DOHH2 (cell line): ENCODE measurements at regions not wholly inside any gene's neighbourhood (a gene's known extent, or its start where the extent isn't known, plus 50 kb on each side); places are given as distances from the start of the nearest gene placed in this dataset.

Source experiments
- H3F3A ChIP-seq: fragments of 200-600 bp; sonication (generic), shearing (Covaris generic); 2 replicates; pipeline ENCODE4 v1.6.0; 2016; ENCODE audit warnings: antibody characterized with exemption, mild to moderate bottlenecking; ENCODE audit not compliant: control insufficient read depth, insufficient read depth
- H3K27ac ChIP-seq: fragments of 200-600 bp; sonication (generic); 2 replicates; pipeline ENCODE4 v1.5.1; 2014; ENCODE audit warnings: low read depth, mild to moderate bottlenecking, low read length, moderate library complexity
- H3K27me3 ChIP-seq: fragments of 200-600 bp; sonication (generic); 2 replicates; pipeline ENCODE4 v1.6.1; 2014; ENCODE audit warnings: mild to moderate bottlenecking, low read length, mixed read lengths; ENCODE audit not compliant: control insufficient read depth
- H3K36me3 ChIP-seq: fragments of 200-600 bp; sonication (generic); 2 replicates; pipeline ENCODE4 v1.6.1; 2014; ENCODE audit warnings: mild to moderate bottlenecking, low read length, moderate library complexity, mixed read lengths; ENCODE audit not compliant: control insufficient read depth
- H3K4me1 ChIP-seq: fragments of 200-600 bp; sonication (generic); 2 replicates; pipeline ENCODE4 v1.6.1; 2014; ENCODE audit warnings: mild to moderate bottlenecking, low read length, mixed read lengths; ENCODE audit not compliant: control insufficient read depth
- H3K4me2 ChIP-seq: fragments of 200-600 bp; sonication (generic); 2 replicates; pipeline ENCODE4 v1.6.0; 2014; ENCODE audit warnings: mild to moderate bottlenecking, low read length, moderate library complexity
- H3K4me3 ChIP-seq: fragments of 200-600 bp; sonication (generic); 2 replicates; pipeline ENCODE4 v1.5.1; 2014; ENCODE audit warnings: mild to moderate bottlenecking, low read length, mixed read lengths
- H3K79me2 ChIP-seq: fragments of 200-600 bp; sonication (generic); 2 replicates; pipeline ENCODE4 v1.6.1; 2014; ENCODE audit warnings: mild to moderate bottlenecking, low read length, mixed read lengths; ENCODE audit not compliant: control insufficient read depth
- H3K9me2 ChIP-seq: fragments of 200-600 bp; sonication (generic); replicated peaks from 2 replicates; pipeline ENCODE4 v1.6.1; 2014; ENCODE audit warnings: mild to moderate bottlenecking, low read length, mixed read lengths; ENCODE audit not compliant: control insufficient read depth
- H3K9me3 ChIP-seq: fragments of 200-600 bp; sonication (generic); 2 replicates; pipeline ENCODE4 v1.6.1; 2014; ENCODE audit warnings: antibody characterized with exemption, low read length, mixed read lengths; ENCODE audit not compliant: control insufficient read depth, insufficient read depth
- H4K20me1 ChIP-seq: fragments of 200-600 bp; sonication (generic); 2 replicates; pipeline ENCODE4 v1.6.0; 2014; ENCODE audit warnings: low read depth, mild to moderate bottlenecking, antibody characterized with exemption, low read length, moderate library complexity; ENCODE audit not compliant: control insufficient read depth, insufficient read depth
- CTCF ChIP-seq: fragments of 200-600 bp; sonication (generic); IDR thresholded peaks from one replicate; pipeline ENCODE4 v1.5.1; 2014; ENCODE audit warnings: antibody characterized with exemption, mild to moderate bottlenecking, low read depth, low read length; ENCODE audit not compliant: poor library complexity, severe bottlenecking
- EZH2phosphoT487 ChIP-seq: fragments of 200-600 bp; sonication (generic); IDR thresholded peaks from 2 replicates; pipeline ENCODE4 v1.6.1; 2017; ENCODE audit warnings: borderline replicate concordance, mild to moderate bottlenecking, antibody characterized with exemption, low read length, moderate library complexity, mixed read lengths

- TF ChIP-seq EZH2phosphoT487 = no peak
- TF ChIP-seq CTCF = no peak
- Histone ChIP-seq H3K79me2 (no peaks in the 10 kb centered on the region), H3K4me2 (no peak overlapping the region), H3F3A (no peaks in the 10 kb centered on the region), H3K27ac (no peak overlapping the region), H4K20me1 (no peaks in the 10 kb centered on the region), H3K9me3 (no peaks in the 10 kb centered on the region), H3K9me2 (no peaks in the 10 kb centered on the region; the same call in 1 of the 2 replicates), H3K36me3 (no peaks in the 10 kb centered on the region), H3K4me3 (no peak overlapping the region), H3K27me3 (no peaks in the 10 kb centered on the region), H3K4me1 (no peaks in the 10 kb centered on the region)
Measured at GRCh38 chr3:168991803-168992202, 671.7 kb downstream of the MECOM start.

- no peak overlapping the region for H3K27ac ChIP-seq
- H4K20me1 ChIP-seq = no peaks in the 10 kb centered on the region
- H3K9me3 ChIP-seq = no peaks in the 10 kb centered on the region
- no peak overlapping the region for H3K4me3 ChIP-seq
- H3K4me1 ChIP-seq = no peaks in the 10 kb centered on the region
- H3K9me2 ChIP-seq = no peaks in the 10 kb centered on the region; the same call in 1 of the 2 replicates
- H3K79me2 ChIP-seq = no peaks in the 10 kb centered on the region
- no peaks in the 10 kb centered on the region for H3K36me3 ChIP-seq
- H3F3A ChIP-seq = no peaks in the 10 kb centered on the region
- no peaks in the 10 kb centered on the region for H3K27me3 ChIP-seq
- TF ChIP-seq EZH2phosphoT487 (no peak), CTCF (no peak)
- no peak overlapping the region for H3K4me2 ChIP-seq
Measured at GRCh38 chr3:168990621-168991020, 672.9 kb downstream of the MECOM start.

GRCh38 chr3:168990134-168990533 is 673.4 kb downstream of the MECOM start:
- no peak overlapping the region for H3K4me2 ChIP-seq

More at GRCh38 chr3:168990134-168990533, 673.4 kb downstream of the MECOM start:
- H3K4me3 ChIP-seq = no peak overlapping the region
- H3K79me2 ChIP-seq = no peaks in the 10 kb centered on the region
- H3F3A ChIP-seq = no peaks in the 10 kb centered on the region
- H3K9me2 ChIP-seq = no peaks in the 10 kb centered on the region; the same call in 1 of the 2 replicates
- no peaks in the 10 kb centered on the region for H3K9me3 ChIP-seq
- no peaks in the 10 kb centered on the region for H3K4me1 ChIP-seq
- TF ChIP-seq CTCF (no peak), EZH2phosphoT487 (no peak)
- H4K20me1 ChIP-seq = no peaks in the 10 kb centered on the region
- H3K27ac ChIP-seq = no peak overlapping the region
- H3K36me3 ChIP-seq = no peaks in the 10 kb centered on the region
- H3K27me3 ChIP-seq = no peaks in the 10 kb centered on the region
